NCI-H1048 (cell line): ENCODE measurements at regions not wholly inside any gene's neighbourhood (a gene's known extent, or its start where the extent isn't known, plus 50 kb on each side); places are given as distances from the start of the nearest gene placed in this dataset.
"Not testable (repeated sequence)": the region's sequence is repeated elsewhere in the genome, so short reads cannot be mapped to it uniquely, and the experiment has no call there.

Experiments
- DNase-seq: peaks from one replicate; lab custom pipeline; 2025; lab: John Stamatoyannopoulos, UW

DNA sequence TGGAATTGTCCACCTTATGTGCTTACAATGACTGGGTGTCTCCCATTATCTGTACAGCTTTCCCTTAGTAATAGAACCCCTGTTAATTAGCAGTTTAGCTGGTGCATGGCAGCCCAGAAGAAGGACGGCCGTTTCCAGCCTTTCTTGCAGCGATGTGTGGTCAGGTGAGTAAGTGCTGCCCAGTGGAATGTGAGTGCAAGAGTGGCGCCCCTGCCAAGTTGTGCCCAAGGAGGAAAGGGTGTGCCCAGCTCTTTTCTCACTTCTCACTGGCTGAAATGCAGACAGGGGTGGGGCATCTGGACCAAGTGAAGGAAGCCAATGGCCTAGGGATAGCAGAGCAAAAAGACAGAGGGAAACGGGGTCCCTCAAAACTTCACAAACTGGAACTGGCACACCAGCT, 296.8 kb downstream of the PREX1 start:
- no peak for DNase-seq

- DNase-seq: no peak
Observed at GRCh38 chr20:48528346-48528745, 299.5 kb downstream of the PREX1 start.

GRCh38 chr20:48527771-48528170, 300.0 kb downstream of the PREX1 start:
- DNase-seq: no peak

DNA sequence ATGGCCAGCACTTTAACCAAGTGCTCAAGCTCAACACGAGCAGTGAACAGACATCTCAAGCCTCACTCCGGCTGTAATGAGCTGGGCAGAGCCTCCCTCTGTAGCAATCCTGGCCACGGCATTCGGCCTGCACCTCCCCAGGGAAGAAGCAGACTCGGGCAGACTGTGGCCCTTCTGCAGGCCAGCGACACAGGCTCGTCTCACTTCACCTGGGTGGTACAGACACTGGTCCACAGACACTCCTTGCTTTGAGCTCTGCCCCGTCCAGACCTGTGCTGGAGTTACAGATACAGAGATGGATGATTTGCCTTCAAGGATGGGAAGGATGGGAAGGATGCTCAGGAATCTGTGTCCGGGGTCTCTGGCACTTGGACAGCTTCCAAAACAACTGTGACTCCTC, 300.9 kb downstream of the PREX1 start:
- no peak for DNase-seq

GRCh38 chr20:48525400-48525799, 302.4 kb downstream of the PREX1 start:
- no peak for DNase-seq

DNA sequence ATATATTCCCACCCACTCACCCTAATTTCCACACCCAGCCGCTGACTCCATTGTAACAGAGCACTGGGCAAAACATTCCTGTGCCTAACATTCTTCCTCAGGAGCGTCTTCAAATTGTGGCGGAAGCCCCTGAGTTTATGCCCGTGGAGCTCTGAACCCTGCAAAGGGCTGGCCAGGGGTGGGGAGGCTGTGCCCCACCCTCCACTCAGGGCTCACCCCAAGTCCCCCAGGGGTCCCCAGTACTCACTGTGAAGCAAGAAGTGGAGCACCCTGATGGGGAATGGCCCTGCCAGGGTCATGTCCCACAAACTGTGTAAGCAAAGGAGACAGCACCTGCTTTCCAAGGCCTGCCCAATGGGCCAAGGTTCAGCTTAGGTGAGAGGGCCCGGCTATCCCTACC, 303.2 kb downstream of the PREX1 start:
- DNase-seq: no peak

DNA sequence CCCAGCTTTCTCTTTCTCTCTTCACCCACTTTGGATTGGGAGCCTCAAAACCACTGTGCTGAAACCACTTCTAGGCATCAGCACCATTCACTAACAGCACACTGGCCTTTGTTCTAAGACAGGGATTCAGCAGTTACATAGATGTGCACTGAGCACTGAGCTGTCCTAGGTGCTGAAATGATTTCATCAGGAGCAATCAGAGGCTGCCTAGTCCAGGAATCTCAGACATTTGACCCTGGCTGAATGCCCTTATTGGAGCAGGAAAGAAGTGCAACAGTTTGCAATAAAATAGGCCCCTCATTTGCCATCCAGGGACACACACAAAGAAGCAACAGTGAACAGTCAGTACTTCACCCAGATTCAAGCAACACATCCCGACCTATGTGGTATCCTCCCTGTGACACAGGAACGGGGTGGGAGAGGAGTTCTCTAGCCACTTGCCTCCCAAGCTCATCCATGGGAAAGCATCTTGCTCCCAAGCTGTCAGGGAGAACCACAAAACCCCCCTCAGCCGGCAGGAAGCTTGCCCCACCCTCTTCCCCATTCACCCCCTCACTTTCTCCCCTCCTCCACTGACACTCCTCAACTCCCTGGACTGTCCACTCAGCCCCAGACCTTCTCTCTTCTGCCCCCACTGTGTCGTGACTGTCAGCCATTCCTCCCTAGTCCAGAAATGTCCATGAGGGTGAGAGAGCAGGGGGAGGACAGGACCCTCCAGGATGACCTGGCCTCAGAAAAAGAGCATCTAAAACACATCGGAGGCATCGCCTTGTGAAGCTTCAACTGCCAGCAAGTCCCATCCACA, 304.4 kb downstream of the PREX1 start:
- no peak for DNase-seq

DNA sequence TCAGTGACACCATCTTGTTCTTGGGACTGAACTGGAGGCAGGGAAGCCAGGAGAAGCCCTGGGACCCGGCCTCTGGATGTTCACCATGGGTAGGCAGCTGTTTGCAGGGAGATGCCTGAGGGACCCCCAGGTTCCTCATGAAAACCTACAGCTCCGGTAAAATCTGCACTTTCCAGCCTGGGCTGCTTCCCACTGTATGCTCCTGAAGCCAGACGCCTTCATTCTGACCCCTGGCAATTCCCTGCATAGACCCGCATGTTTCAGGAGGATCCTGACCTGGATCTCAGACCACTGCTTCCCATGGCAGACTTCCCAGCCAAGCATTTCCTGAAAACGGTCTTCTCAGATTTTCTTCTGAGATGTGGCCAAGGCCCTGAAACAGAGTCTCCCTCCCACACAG, 306.7 kb downstream of the PREX1 start:
- no peak for DNase-seq

GRCh38 chr20:48516196-48516595, 311.6 kb downstream of the PREX1 start:
- DNase-seq: not testable (repeated sequence)

DNA sequence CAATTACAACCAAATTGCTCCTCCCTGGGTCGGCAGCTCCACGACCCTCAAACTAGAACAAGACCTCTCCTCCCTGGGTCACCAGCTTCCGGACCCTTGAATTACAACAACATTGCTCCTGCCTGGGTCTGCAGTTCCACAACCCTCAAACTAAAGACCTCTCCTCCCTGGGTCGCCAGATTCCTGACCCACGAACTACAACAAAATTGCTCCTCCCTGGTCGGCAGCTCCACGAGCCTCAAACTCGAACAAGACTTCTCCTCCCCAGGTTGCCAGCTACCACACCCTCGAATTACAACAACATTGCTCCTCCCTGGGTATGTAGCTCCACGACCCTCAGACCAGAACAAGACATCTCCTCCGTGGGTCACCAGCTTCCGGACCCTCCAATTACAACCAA, 313.2 kb downstream of the PREX1 start:
- not testable (repeated sequence) for DNase-seq

GRCh38 chr20:48512539-48512938, 315.3 kb downstream of the PREX1 start:
- DNase-seq: not testable (repeated sequence)

DNA sequence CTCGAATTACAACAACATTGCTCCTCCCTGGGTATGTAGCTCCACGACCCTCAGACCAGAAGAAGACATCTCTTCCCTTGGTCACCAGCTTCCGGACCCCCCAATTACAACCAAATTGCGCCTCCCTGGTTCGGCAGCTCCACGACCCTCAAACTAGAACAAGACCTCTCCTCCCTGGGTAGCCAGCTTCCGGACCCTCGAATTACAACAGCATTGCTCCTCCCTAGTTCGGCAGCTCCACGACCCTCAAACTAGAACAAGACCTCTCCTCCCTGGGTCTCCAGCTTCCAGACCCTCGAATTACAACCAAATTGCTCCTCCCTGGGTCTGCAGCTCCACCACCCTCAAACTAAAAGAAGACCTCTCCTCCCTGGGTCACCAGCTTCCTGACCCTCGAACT, 322.7 kb downstream of the PREX1 start:
- not testable (repeated sequence) for DNase-seq

- DNase-seq: no peak
Observed at GRCh38 chr20:48503166-48503815, 324.5 kb downstream of the PREX1 start.

DNA sequence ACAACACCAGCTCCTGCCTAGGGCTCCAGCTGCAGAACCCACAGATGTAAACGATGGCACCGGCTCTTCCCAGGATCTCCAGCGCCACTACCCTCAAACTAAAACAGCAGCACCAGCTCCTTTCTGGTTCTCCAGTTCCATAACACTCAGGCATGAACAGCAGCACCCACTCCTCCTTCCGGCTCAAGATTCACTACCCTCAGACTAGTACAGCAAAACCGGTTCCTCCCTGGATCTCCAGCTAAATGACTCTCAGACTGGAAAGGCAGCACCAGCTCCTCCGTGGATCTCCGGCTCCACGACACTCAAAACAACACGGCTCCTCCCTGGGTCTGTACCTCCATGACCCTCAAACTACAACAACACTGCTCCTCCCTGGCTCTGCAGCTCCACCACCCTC, 325.0 kb downstream of the PREX1 start:
- DNase-seq: no peak

DNA sequence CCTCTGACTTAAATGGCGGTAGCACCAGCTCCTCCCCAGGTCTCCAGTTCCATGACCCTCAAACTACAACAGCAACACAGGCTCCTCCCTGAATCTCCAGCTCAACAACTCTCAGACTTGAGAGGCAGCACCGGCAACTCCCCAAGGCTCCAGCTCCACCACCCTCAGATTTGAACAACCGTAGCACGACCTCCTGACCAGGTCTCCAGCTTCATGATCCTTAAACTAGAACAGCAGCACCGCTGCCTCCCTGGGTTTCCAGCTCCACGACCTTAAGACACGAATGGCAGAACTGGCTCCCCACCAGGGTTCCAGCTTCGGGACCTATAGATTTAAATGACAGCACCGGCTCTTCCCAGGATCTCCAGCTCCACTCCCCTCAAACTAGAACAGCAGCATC, 325.8 kb downstream of the PREX1 start:
- no peak for DNase-seq

GRCh38 chr20:48500900-48501299, 326.9 kb downstream of the PREX1 start:
- not testable (repeated sequence) for DNase-seq

- not testable (repeated sequence) for DNase-seq
Observed at GRCh38 chr20:48498939-48499338, 328.9 kb downstream of the PREX1 start.

- not testable (repeated sequence) for DNase-seq
Observed at GRCh38 chr20:48498125-48498524, 329.7 kb downstream of the PREX1 start.

DNA sequence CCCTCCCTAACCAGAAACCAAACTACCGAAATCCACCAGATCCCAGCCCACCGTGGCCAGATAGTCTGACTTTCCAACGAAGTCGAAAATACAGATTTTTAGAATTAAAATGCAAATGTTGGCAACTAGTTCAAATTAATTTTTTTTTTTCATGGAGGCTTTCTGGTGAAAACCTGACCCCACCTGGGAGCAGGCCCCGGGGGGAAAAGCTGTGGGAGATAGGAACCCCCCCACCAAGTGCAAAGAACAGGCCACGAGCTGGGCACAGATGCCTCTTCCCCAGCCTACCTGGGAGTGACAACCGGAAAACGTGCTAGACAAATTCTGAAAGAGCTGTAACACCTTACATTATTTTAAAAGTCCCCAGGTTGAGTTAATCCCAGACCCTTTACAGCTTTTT, 333.8 kb downstream of the PREX1 start:
- no peak for DNase-seq

DNA sequence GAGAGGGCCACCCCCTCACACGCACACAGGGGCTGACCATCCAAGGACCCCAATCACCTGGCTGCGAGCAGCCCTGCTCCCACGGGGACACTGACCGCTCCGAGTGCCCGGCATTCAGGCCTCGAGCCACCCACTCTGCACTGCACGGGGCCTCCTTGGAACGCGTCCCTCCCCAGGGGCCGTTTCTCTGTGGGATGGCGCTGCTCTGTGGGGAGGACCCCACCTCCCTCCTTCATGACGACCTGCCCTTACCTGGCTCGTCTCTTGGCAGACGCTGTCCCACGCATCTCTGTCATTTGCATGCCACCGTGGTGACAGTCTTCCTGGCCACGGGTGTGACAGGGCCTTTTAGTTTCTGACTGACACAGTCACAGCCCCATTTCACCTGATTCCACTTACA, 334.5 kb downstream of the PREX1 start:
- DNase-seq: not testable (repeated sequence)

DNA sequence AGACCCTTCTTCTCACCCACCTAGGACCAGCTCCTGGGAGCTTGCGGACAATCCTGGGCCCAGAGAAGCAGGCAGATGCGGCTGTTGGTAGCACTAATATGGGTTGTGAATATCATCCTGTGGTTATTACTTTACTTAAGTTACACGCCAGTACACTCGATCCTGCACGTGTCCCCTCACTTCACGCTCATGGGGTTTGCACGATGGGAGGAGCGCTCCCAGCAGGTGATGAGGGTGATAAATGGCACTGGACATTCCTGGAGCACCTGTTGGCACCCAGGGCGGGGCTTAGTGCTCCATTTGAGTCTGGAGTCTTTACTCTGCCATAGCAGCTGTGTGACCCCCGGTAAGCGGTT, 335.1 kb downstream of the PREX1 start:
- no peak for DNase-seq

GRCh38 chr20:48492015-48492714, 335.6 kb downstream of the PREX1 start:
- DNase-seq: no peak
